CD4-positive, alpha-beta T cell treated with Interleukin-17A for 4 hours (primary cell): ENCODE measurements at regions not wholly inside any gene's neighbourhood (a gene's known extent, or its start where the extent isn't known, plus 50 kb on each side); places are given as distances from the start of the nearest gene placed in this dataset.

ENCODE experiments used
- DNase-seq: peaks from one replicate; pipeline ENCODE4 v3.0.0-alpha.2; 2020; ENCODE audit warnings: mixed read lengths

DNA sequence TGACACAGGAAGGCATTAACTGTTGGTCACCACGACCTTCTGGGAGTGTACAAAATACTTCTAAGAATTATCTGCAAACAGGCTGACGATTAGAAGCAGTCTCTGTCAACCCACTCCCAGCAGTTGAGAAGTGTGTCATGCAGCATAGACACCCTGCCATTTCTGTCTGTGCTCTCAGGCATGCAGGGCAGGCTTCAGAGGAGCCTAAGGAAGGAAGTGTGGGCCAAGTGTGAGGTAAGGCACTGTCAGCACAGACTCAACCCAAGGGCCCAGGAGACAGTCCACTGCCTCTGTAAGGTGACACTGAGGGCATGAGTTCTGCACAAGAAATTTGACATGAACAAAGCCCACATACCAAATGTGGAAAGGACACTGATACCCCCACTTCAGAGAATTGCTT lies 109.0 kb upstream of the VIPR2 start:
- no peak for DNase-seq

DNA sequence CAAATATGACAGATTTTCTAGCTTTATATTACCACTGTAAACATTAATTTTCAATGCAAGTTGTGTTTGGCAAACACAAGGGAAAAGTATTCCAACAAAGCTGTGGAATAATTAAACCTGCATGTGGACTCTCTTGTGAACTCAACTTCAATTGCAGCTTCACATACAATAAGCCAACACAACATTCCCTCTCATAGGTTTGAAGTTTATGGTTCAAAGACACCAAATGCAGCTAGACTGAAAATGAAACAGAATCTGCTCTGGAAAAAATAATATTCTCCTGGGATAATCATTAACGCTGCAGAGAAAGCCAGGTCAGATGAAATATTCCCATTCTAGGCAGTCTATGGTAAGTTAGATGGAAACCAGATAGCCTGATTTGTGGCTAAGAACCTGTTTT lies 105.8 kb upstream of the VIPR2 start:
- no peak for DNase-seq

DNA sequence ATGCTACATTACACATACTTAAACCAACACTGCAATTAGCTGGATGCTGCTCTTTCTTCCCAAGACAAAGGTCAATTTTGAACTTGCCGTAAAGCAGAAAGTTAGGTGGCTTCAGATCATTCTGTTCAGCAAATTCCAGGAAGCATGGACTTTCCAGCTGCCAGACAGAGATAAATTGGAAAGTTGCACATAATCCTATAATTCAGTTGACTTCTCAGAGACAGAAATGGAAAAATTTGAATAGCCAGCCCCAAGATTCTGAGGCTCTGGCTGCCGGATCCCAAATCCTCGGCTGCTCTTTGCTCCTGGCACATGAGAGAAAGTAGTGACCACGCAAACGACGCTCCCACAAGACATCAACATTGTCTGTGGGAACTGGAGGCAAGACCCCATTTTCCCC lies 105.0 kb upstream of the VIPR2 start:
- DNase-seq: no peak

DNA sequence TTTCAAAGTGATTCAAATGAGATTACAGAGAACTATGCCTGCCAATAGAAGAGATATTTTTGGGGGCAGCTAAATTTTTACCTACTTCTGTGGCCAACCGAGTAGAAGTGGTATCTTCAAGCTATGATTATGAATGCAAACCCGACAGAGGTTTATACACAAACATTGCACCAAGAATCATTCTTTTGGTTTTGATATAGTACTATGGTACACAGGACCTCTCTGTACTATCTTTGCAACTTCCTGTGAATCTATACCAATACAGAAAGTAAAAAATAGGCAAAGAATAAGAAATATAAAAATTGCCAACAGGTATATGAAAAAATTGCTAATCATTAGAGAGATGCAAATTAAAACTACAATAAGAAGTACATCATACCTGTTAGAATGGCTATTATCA lies 103.2 kb upstream of the VIPR2 start:
- DNase-seq: no peak

DNA sequence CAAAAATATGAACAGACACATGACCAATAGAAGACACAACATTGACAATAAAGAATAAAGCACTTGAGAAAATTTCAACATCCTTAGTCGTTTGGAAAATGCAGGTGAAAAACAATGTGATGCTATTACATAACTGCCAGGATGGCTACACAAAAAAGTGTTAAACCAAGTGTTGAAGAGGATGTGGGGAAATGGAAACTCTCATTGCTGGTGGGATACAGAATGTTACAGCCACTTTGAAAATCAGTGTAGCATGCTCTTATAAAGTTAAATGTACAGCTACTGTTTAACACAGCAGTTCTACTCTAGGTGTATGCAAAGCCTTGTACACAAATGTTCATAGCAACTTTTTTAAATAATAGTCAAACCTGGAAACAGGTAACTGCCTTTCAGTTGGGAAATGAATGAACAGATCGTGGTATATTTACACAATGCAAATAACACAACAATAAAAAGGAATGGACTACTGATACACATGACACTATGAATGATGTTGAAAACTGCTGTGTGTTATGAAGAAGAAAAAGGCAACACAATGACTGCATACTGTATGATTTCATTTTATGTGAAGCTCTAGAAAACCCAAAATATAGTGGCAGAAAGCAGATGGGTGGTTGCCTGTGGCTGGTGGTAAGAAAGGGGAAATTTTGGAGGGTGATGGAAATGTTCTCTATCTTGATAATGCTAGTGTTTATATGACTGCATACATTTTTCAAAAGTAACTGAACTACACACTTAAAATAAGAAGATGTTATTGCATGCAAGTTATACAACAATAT lies 102.2 kb upstream of the VIPR2 start:
- no peak for DNase-seq

DNA sequence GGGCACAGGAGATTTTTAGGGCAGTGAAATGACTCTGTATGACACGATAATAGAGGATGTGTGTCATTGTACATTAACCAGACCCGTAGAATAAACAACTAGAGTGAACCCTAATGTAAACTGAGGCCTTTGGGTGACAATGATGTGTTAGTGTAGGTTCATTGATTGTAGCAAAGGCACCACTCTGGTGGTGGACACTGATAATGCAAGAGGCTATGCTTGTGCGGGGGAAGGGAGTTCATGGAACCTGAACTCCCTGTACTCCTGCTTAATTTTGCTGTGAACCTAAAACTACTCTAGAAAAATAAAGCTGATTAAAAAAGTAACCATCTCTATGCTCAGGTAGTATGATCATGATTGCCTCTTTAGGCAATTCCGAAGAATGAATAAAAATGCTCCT lies 96.3 kb upstream of the VIPR2 start:
- no peak for DNase-seq

DNA sequence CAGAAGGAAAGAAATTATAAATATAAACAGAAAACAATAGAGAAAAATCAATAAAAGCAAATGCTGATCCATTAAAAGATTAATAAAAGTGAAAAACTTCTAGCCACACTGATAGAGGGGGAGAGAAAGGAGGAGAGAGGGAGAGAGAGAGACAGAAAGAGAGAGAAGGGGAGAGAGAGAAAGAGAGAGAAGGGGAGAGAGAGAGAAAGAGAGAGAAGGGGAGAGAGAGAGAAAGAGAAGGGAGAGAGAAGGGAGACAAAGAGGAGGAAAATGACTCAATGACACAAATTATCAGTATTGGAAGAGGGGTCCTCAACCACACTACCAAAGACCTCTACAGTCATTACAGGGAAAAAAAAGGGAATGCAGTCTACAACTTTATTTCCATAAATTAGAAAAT lies 94.4 kb upstream of the VIPR2 start:
- no peak for DNase-seq

DNA sequence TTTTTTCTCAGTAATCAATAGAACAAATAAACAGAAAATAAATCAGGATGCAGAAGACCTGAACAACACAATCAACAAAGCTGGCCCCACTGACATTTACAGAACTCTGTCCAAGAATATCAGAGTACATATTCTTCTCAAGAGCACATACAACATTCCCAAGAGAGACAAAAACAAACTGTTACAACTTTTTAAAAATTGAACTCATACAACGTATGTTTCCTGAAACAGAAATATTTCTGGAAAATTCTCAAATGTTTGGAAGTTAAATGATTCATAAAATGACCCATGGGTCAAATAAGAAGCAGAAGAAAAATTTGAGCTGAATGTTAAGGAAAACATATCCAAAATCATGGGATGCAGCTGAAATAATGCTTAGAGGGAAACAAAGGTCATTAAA lies 93.9 kb upstream of the VIPR2 start:
- DNase-seq: no peak

DNA sequence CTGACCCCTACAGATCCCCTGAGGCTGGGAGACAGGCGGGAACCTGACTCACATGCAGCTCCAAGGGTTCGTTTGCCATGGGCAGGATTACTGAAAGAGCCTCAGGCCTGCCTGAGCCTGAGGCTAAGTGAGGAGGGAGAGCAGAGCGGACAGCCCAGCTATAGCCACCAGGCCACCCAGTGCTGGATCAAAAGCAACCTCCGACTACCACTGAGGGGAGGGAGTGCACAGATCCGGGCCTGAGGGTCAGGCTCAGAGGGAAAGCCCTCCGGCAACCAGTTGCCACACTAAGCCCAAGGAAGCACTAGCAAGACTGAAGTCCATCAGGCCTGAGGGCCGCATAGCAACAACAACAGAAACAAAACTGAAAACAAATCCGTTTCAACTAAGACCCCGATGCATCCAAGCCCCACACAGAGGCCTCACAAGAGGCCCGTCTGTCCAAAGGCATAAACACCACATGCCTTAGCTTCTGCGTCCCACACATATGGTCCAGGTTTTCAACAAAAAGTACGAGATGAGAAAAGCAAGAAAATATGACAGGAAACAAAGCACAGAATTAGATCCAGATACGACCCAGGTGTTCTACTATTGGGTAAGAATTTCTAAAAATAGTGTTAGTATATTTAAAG lies 92.5 kb upstream of the VIPR2 start:
- DNase-seq: no peak

DNA sequence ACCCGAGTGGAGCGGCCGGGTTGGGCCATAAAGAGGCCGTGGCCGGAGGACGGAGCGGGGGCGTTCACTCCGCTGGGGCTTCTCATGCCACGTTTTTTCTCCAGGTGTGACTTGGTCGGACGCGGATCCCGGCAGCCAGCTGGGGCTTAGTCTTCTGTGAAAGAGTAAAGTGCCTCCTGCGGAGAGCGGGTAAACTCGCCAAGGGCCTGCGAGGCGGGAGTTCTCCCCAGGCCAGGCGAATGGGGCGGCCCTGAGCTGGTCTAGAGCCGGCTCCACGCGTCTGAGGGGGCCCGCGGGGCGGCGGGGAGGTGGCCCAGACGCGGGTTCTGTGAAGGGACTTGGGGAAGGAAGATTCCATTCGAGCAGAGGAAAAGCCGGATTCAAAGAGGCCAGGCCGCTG lies 86.3 kb upstream of the VIPR2 start:
- no peak for DNase-seq

DNA sequence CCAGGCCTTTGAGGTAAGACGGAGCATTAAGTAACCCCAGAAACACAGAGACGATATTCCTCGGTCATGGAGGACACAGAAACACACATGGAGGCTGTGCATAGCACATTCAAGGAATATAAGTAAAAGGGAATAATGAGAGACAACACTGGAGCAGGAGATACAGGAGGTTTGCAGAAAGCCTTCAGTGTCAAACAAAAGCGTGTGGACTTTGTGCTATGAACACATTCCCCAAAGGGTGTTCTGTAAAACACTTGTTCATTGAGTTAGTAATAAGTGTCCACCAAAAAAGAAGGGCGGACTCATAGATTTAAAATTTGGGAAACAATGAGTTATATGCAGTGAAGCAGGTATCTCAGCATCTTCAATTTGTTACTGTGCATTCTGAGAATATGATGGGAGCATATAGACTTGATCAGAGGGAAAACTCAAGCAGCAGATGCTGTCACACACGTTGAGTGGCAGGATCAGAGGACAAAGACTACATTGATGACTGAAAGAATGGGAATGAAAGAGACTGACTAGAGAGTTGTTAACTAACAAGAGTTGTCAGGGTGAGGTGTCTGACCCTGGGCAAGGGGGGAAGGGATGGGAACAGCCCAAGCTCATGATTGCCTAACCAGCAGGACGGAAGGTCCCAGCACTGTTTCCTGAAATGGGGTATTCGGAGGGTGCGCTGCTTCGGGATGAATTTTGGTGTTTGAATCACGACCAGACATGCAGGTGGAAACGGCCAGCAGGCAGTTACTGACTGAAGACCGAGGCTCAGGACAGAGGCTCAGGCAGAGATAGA lies 85.2 kb upstream of the VIPR2 start:
- no peak for DNase-seq

DNA sequence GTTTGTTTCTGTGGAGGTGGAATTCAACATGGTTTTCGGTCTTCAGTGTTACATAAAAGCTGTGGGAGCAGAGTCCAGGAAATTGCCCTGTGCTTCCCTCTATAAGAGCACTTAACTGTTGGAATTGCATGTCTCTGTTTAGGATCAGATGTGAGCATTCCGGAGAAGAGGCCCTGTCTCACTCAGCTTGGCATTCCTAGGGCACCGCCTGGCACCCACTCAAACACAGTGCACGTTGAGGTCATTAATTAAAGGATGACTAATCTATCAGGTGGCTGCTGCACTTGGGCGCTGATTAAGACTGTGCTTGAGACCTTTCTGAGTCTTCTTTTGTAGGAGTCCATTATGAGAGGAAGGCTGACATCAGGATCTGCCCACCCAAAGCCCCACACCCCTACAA lies 82.8 kb upstream of the VIPR2 start:
- no peak for DNase-seq

DNA sequence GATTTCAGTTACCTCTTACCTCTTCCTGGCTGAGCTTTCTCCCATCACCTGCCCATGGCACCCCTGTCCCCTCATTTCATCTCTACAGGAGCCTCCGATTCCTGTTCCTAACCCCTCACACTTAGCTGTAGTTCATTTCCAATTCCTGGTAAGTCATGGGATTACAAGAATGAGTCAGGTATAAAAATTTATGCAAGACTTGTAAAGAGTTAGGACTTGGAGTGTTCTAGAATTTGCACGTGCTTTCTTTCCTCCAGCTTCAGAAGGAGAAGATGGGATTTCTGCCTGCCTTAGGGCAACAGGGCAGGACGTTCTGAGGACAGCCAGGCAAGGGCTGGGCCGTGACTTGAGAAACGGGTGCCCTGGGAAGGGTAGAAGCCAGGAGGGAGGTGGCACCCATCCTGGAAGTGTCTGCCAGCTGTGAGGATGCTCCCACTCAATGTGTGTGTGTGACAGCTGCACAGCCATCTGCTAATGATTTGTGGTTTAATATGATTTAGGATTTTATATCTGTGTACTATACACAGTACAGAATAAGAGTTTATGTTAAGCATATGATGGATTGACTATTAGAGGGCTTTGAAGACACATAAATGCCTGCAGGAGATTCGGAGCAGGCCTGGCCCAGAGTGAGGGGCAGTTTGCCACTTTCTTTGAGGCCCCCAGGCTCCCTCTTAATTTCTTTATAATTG lies 81.5 kb upstream of the VIPR2 start:
- no peak for DNase-seq

DNA sequence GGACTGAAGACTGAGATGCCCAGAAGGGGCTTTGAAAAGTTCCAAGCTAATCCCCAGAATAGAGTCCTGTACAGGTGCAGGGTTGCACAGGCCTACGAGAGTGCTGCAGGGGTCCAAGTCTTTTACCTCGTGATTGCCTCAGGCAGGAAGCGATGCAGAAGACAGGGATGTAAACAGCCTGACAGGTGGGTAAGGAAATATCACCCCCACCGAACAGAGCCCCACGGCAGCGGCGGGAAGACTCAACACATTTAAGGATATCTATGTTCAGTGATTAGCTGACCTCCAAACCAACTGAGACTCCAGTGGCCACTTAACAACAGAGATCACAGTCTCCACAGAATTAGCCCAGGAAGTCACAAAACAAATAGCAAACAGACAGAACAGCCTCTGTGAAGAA lies 73.9 kb upstream of the VIPR2 start:
- no peak for DNase-seq

DNA sequence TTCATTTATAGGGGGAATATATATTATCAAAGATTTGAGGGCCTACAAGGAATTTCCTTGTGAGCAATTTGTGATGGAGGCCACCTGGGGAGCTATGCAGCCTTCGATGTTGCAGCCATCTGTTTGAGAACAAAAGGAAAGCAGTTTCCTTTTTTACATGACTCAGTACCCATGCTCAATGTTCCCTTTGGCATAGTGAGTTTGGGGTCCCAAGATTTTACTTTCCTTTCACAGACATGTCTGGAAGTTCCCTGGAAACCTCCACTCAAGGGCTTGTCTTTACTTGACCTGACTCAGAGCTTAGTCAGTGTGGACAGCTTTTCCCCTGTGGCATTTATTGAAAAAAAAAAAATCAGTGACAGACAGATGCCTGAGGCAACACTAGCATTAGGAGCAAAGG lies 73.5 kb upstream of the VIPR2 start:
- DNase-seq: no peak

DNA sequence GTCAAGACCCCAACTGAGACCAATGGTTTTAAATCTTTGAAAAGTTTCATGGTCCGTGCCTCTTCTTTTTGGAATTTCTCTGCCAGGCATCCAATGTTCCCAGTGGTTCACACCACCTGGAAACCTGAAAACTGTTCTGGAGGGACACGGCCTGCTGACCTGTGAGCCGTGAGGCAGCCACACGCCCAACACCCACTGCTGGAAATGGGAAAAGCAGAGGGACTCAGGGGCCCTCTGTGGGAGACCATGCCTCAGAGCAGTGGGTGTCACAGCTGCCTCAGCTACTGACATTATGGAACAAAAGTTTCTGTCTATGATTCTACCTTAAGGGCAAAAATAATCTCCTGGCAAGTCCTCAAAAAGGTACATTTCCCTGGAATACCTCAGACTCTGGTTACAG lies 70.4 kb upstream of the VIPR2 start:
- DNase-seq: no peak

DNA sequence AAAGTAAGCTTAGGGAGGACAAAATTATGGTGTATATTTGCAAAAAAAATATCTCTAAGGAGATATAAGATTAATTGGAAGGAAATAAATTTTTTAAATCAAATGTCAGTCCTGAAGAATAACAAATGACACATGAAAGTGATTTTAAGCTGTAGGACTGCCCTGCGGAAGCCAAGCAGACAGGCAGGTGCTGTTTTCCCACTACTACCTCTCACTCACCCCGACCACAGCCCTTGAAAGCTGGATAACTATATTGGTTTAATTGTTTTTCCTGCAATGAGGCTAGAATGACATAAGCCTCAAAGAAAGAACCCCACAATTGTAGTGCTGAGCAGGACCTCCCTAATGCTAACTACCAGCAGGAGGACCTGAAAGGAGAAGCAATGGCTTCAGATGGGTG lies 68.6 kb upstream of the VIPR2 start:
- DNase-seq: no peak

DNA sequence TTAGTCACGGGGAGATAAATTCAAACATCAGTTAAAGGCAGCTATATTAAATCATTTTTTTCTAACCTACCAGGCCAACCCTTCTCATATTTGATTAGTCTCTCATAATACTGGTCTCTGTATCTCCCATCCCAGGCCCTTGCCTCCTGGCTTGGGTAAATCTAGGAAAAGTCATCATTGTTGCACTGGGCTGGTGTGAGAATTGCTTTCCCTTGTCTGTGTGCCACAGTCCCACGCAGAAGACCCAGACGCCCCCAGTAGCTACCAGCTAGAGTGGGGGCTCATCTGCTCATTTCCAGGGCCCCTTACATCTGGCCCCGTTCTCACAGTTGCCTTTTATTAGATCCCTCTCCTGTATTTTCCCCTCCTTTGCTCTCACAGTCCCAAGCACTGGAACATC lies 67.6 kb upstream of the VIPR2 start:
- no peak for DNase-seq

DNA sequence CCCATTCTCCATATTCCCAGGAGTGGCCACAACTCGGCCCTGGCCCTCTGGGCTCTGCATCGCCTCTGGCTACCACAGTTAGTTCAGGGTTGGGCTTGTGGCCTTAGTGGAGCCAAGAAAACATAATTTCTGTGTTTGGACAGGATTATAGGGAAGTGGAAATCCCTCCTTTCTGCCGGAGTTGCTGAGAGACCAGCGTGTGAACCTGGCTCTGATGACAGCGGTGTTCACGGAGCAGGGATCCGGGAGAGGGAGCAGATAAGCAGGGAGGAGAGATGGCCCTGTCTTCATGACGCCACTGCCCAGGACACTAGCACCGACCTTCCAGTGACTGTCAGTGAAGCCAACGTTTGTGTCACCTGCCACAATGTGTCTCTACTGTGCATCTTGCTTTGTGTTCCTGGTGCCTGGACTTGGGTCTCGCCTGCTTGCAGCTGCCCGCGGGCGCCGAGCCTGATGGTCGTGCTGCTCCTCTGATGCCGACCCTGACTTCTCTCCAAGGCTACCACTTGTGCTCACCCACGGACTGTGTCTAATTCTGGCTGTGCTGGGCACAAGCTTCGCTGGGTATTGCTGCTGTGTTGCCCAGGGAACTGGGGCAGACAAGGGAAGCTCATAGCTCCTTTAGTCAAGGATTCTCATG lies 67.0 kb upstream of the VIPR2 start:
- no peak for DNase-seq

DNA sequence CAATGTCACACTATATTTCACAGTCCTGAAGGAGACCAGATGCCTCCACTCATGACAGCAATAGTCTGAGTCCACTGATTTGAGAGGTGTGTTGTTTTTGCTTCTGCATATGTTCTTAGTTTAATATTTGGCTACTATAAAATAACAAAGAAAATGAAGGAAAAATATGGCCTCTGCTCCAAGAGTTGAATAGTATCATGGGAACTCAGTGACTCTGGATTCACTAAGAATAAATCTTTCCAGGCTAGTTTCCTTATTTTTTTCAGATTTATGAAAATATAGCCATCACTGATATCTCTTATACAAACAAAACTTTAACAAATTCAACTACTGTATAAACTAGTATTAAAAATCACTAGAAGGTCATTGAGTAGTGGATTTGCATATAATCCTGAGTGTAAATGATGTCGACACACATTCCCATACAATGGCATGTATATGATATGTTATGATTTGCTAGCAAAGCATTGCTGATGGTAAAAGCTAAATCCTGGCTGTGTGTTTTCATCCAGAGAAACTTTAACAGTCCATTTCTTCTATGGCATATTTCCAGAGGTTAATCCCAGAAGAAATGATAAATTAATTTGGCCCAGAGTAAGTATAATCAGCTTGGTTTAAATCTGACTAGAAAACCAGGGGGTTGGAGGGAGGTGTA lies 66.0 kb upstream of the VIPR2 start:
- DNase-seq: no peak

DNA sequence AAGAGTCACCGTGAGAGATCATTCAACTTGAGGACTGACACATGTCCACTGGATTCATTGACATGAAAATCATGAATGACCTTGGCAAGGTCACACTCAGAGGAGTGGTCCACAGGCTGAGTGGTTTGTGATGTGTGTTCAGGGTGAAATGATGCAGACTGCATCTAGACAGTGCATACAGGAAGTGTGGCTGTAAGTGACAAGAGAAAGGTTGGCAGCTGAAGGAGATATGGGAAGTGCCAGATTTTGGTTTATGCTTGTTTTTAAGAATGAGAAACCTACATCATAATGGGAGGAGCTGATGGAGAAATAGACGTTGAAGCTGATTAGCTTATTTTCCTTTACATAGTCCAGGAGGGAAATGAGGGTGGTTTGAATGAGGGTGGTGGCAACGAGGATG lies 64.8 kb upstream of the VIPR2 start:
- DNase-seq: no peak

DNA sequence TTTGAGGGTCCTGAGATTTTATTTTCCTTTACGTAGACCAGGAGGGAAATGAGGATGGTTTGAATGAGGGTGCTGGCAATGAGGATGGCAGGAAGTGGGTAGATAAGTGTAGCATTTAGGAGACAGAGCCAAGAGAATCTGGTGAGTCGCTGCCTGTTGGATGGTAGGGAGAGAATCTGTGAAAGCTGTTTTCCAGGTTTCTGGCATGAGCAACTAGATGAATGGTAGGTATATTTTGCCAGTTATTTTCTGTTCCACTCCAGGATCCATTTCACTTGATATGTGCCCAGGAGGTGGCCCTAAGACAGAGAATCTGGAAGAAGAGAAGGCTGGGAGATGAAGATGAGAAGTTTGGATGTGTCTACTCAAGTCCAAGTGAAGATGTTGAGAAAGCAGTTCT lies 63.3 kb upstream of the VIPR2 start:
- DNase-seq: no peak

DNA sequence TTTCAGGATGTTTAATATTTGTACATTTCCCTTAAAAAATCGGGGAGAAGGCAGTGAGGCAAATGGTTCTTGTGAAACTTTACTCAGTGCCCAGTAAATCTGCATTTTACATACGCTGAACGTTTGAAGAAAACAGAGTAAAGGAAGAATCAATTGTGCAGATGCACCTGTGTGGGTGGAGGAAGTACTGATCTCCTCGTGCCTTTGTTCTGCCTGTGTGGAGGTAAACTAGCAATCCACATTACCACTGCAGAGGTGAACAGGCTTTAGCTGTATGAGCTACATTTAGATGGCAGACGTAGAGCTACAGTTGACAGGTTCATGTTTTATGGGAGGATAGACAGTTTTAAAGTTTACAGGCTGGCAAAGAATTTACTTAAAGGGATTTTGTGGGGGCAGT lies 62.7 kb upstream of the VIPR2 start:
- DNase-seq: peak; percentile 16
